H9 (cell line): ENCODE measurements at regions not wholly inside any gene's neighbourhood (a gene's known extent, or its start where the extent isn't known, plus 50 kb on each side); places are given as distances from the start of the nearest gene placed in this dataset.

ENCODE experiments used
- DNase-seq: peaks from one replicate; pipeline ENCODE4 v3.0.0-alpha.2; 2017
- H2AFZ ChIP-seq: one replicate; pipeline ENCODE4 v1.6.1; 2013; ENCODE audit warnings: mild to moderate bottlenecking, low read length, control low read depth, moderate library complexity
- H2AK5ac ChIP-seq: 2 replicates; pipeline ENCODE4 v1.6.1; 2013; ENCODE audit warnings: low read length, control low read depth, mixed read lengths; ENCODE audit not compliant: insufficient read length
- H2BK120ac ChIP-seq: one replicate; pipeline ENCODE4 v1.6.1; 2013; ENCODE audit warnings: low read depth, mild to moderate bottlenecking, low read length, control low read depth, inconsistent platforms; ENCODE audit not compliant: poor library complexity, severe bottlenecking
- H2BK12ac ChIP-seq: 2 replicates; pipeline ENCODE4 v1.6.1; 2013; ENCODE audit warnings: low read length, control low read depth, mixed read lengths, low read depth; ENCODE audit not compliant: insufficient read length
- H2BK15ac ChIP-seq: 2 replicates; pipeline ENCODE4 v1.6.1; 2013; ENCODE audit warnings: low read depth, low read length, control low read depth
- H2BK20ac ChIP-seq: one replicate; pipeline ENCODE4 v1.6.1; 2013; ENCODE audit warnings: low read depth, mild to moderate bottlenecking, low read length, control low read depth, inconsistent platforms; ENCODE audit not compliant: poor library complexity, severe bottlenecking
- H2BK5ac ChIP-seq: 2 replicates; pipeline ENCODE4 v1.6.1; 2013; ENCODE audit warnings: low read length, control low read depth, mixed read lengths; ENCODE audit not compliant: insufficient read length
- H3K14ac ChIP-seq: 2 replicates; pipeline ENCODE4 v1.6.1; 2013; ENCODE audit warnings: low read length, control low read depth; ENCODE audit not compliant: insufficient read depth
- H3K18ac ChIP-seq: 2 replicates; pipeline ENCODE4 v1.6.1; 2013; ENCODE audit warnings: low read depth, mild to moderate bottlenecking, mixed read lengths, low read length, control low read depth; ENCODE audit not compliant: insufficient read length
- H3K23ac ChIP-seq: 2 replicates; pipeline ENCODE4 v1.6.1; 2013; ENCODE audit warnings: low read length, control low read depth, mixed read lengths, low read depth; ENCODE audit not compliant: insufficient read length
- H3K23me2 ChIP-seq: 2 replicates; pipeline ENCODE4 v1.6.1; 2013; ENCODE audit warnings: low read depth, mild to moderate bottlenecking, mixed read lengths, low read length, control low read depth; ENCODE audit not compliant: insufficient read length, poor library complexity, severe bottlenecking
- H3K27ac ChIP-seq: 2 replicates; pipeline ENCODE4 v1.5.1; 2013; ENCODE audit warnings: low read length, control low read depth, mixed read lengths, low read depth; ENCODE audit not compliant: insufficient read length
- H3K27me3 ChIP-seq: 2 replicates; pipeline ENCODE4 v1.6.1; 2013; ENCODE audit warnings: low read length, control low read depth, inconsistent platforms; ENCODE audit not compliant: insufficient read depth
- H3K4ac ChIP-seq: 2 replicates; pipeline ENCODE4 v1.6.1; 2013; ENCODE audit warnings: low read depth, mild to moderate bottlenecking, control low read depth, inconsistent platforms, low read length, moderate library complexity
- H3K4me1 ChIP-seq: 2 replicates; pipeline ENCODE4 v1.6.1; 2013; ENCODE audit warnings: low read length, control low read depth, inconsistent platforms; ENCODE audit not compliant: insufficient read depth
- H3K4me2 ChIP-seq: 2 replicates; pipeline ENCODE4 v1.6.1; 2013; ENCODE audit warnings: low read length, control low read depth, mixed read lengths; ENCODE audit not compliant: insufficient read length, insufficient read depth
- H3K56ac ChIP-seq: 2 replicates; pipeline ENCODE4 v1.6.1; 2013; ENCODE audit warnings: low read depth, mild to moderate bottlenecking, mixed read lengths, low read length, control low read depth; ENCODE audit not compliant: insufficient read length
- H3K79me1 ChIP-seq: 2 replicates; pipeline ENCODE4 v1.6.1; 2013; ENCODE audit warnings: low read depth, mild to moderate bottlenecking, moderate library complexity, low read length, control low read depth, inconsistent platforms; ENCODE audit not compliant: insufficient read depth, poor library complexity, severe bottlenecking
- H3K79me2 ChIP-seq: 2 replicates; pipeline ENCODE4 v1.6.1; 2013; ENCODE audit warnings: low read length, control low read depth, inconsistent platforms; ENCODE audit not compliant: insufficient read depth
- H3K9ac ChIP-seq: 2 replicates; pipeline ENCODE4 v1.6.1; 2013; ENCODE audit warnings: low read length, control low read depth, mixed read lengths; ENCODE audit not compliant: insufficient read length; ENCODE audit errors: extremely low read depth
- H3K9me3 ChIP-seq: one replicate; pipeline ENCODE4 v1.6.1; 2013; ENCODE audit warnings: low read depth, low read length, inconsistent platforms; ENCODE audit not compliant: control insufficient read depth
- H3T11ph ChIP-seq: one replicate; pipeline ENCODE4 v1.6.1; 2013; ENCODE audit warnings: mild to moderate bottlenecking, low read length, control low read depth, inconsistent platforms
- H4K20me1 ChIP-seq: one replicate; pipeline ENCODE4 v1.6.1; 2013; ENCODE audit not compliant: control insufficient read depth, insufficient read length, insufficient read depth
- H4K5ac ChIP-seq: 2 replicates; pipeline ENCODE4 v1.6.1; 2013; ENCODE audit warnings: low read depth, mild to moderate bottlenecking, mixed read lengths, low read length, control low read depth; ENCODE audit not compliant: insufficient read length
- H4K8ac ChIP-seq: replicated peaks from 2 replicates; pipeline ENCODE4 v1.6.1; 2013; ENCODE audit warnings: low read length, control low read depth, mixed read lengths, low read depth; ENCODE audit not compliant: insufficient read length
- H4K91ac ChIP-seq: 2 replicates; pipeline ENCODE4 v1.6.1; 2013; ENCODE audit warnings: low read depth, mild to moderate bottlenecking, moderate library complexity, mixed read lengths, low read length, control low read depth; ENCODE audit not compliant: insufficient read length
- H3K27ac Mint-ChIP-seq, 3 experiments: 2 replicates in 2 of 3; 3 replicates in 1 of 3; pipeline ENCODE4 v1.8.0; 2020 to 2021; ENCODE audit warnings: mixed read lengths in 3 of 3, mild to moderate bottlenecking in 1 of 3, moderate library complexity in 1 of 3
- H3K27me3 Mint-ChIP-seq: 2 replicates; pipeline ENCODE4 v1.8.0; 2021; ENCODE audit warnings: low read depth, mild to moderate bottlenecking, moderate library complexity, mixed read lengths
- H3K36me3 Mint-ChIP-seq, 3 experiments: 2 replicates in 2 of 3; 3 replicates in 1 of 3; pipeline ENCODE4 v1.8.0; 2020 to 2021; ENCODE audit warnings: low read depth in 3 of 3, mixed read lengths in 3 of 3; ENCODE audit not compliant: insufficient read depth in 1 of 3
- H3K4me1 Mint-ChIP-seq, 2 experiments: 2 replicates each; pipeline ENCODE4 v1.8.0; 2020; ENCODE audit warnings: mixed read lengths in 2 of 2
- H3K4me3 Mint-ChIP-seq, 2 experiments: 2 replicates in 1 of 2; 3 replicates in 1 of 2; pipeline ENCODE4 v1.8.0; 2020 to 2021; ENCODE audit warnings: mild to moderate bottlenecking in 2 of 2, mixed read lengths in 2 of 2, moderate library complexity in 1 of 2
- H3K9me3 Mint-ChIP-seq, 2 experiments: 2 replicates in 1 of 2; 3 replicates in 1 of 2; pipeline ENCODE4 v1.8.0; 2020; ENCODE audit warnings: mild to moderate bottlenecking in 2 of 2, mixed read lengths in 2 of 2, moderate library complexity in 1 of 2
- WGBS: extraction: QIAGEN DNeasy Blood & Tissue Kit; methylation state at CpG from one replicate; pipeline ENCODE4 v1.1.7; 2013; ENCODE audit warnings: missing lambda C conversion rate, low lambda C conversion rate, mixed read lengths; ENCODE audit not compliant: insufficient read length; ENCODE audit errors: extremely low coverage; 5-methylcytosine and 5-hydroxymethylcytosine counted together
- TF ChIP-seq, protein P1 (sequence below): fragments of 200-600 bp; sonication (generic); conservative IDR thresholded peaks from 3 replicates; pipeline ENCODE4 v1.8.0; 2021; ENCODE audit warnings: antibody characterized with exemption, mild to moderate bottlenecking

DNA sequence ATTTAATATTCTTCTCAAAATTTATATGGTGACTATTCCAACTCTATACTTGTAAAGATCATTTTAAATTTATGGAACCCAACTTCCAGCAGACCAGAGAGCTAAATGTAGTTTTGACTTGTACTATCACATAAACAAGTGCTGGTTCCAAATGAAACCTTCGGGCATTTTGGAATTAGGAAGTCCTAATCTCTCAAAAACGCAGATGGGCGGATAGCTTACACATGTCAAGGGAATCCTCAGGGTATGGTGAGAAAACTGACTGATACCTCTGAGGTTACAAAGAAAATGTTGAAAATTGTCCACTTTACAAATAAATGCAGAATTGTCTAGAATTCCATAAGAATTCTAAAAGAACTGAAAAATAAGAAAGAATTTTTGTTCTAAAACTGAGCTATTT, 224.1 kb downstream of the SS18 start:
- H3K79me1 ChIP-seq: no peaks in the 10 kb centered on the region
- H3K9me3 Mint-ChIP-seq: peaks cover 0 to 4% of the 10 kb centered on the region in 2 experiments; a peak in 2 of 5 replicates
- H3K27ac ChIP-seq: no peak overlapping the region
- no peak overlapping the region for H4K8ac ChIP-seq
- no peak overlapping the region for H3K27ac Mint-ChIP-seq
- H3K4me1 ChIP-seq: no peaks in the 10 kb centered on the region
- peaks cover 0 to 8% (median 7%) of the 10 kb centered on the region in 3 experiments; a peak in 5 of 7 replicates for H3K36me3 Mint-ChIP-seq
- no peak overlapping the region for H2BK20ac ChIP-seq
- no peak overlapping the region for H3K4ac ChIP-seq
- no peak overlapping the region for H3K23ac ChIP-seq
- no peak overlapping the region for H2BK15ac ChIP-seq
- H3K27me3 ChIP-seq: no peaks in the 10 kb centered on the region
- WGBS: no CpG with 5 or more reads among the region's 3 CpGs
- H3K18ac ChIP-seq: no peak overlapping the region
- no peaks in the 10 kb centered on the region for H3K27me3 Mint-ChIP-seq
- no peak for DNase-seq
- no peak overlapping the region for H2BK12ac ChIP-seq
- H2AK5ac ChIP-seq: no peak overlapping the region
- H3K4me1 Mint-ChIP-seq: peaks cover 9 to 13% of the 10 kb centered on the region in 2 experiments
- no peak overlapping the region for H2BK120ac ChIP-seq
- TF ChIP-seq, protein P1, sequence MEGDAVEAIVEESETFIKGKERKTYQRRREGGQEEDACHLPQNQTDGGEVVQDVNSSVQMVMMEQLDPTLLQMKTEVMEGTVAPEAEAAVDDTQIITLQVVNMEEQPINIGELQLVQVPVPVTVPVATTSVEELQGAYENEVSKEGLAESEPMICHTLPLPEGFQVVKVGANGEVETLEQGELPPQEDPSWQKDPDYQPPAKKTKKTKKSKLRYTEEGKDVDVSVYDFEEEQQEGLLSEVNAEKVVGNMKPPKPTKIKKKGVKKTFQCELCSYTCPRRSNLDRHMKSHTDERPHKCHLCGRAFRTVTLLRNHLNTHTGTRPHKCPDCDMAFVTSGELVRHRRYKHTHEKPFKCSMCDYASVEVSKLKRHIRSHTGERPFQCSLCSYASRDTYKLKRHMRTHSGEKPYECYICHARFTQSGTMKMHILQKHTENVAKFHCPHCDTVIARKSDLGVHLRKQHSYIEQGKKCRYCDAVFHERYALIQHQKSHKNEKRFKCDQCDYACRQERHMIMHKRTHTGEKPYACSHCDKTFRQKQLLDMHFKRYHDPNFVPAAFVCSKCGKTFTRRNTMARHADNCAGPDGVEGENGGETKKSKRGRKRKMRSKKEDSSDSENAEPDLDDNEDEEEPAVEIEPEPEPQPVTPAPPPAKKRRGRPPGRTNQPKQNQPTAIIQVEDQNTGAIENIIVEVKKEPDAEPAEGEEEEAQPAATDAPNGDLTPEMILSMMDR: no peak
- H3K4me2 ChIP-seq: no peak overlapping the region
- no peak overlapping the region for H3K56ac ChIP-seq
- no peaks in the 10 kb centered on the region for H3K9me3 ChIP-seq
- no peak overlapping the region for H3K4me3 Mint-ChIP-seq
- H3K14ac ChIP-seq: no peak overlapping the region
- H3K79me2 ChIP-seq: no peaks in the 10 kb centered on the region
- H3T11ph ChIP-seq: no peak overlapping the region
- H2BK5ac ChIP-seq: no peak overlapping the region
- no peak overlapping the region for H2AFZ ChIP-seq
- no peak overlapping the region for H3K9ac ChIP-seq
- H4K20me1 ChIP-seq: no peaks in the 10 kb centered on the region
- H4K5ac ChIP-seq: no peak overlapping the region
- H3K23me2 ChIP-seq: no peaks in the 10 kb centered on the region
- H4K91ac ChIP-seq: no peak overlapping the region
